GM18907 (cell line): ENCODE measurements at regions not wholly inside any gene's neighbourhood (a gene's known extent, or its start where the extent isn't known, plus 50 kb on each side); places are given as distances from the start of the nearest gene placed in this dataset.

Source experiments
- ATAC-seq: cut with Tn5 transposase; IDR thresholded peaks from one replicate; pipeline ENCODE4 v1.9.1; 2021; ENCODE audit warnings: mild to moderate bottlenecking, moderate library complexity; ENCODE audit not compliant: unreplicated experiment

- ATAC-seq, result no peak
Measured at GRCh38 chr12:114902665-114903064, 218.7 kb upstream of the TBX3 start.

GRCh38 chr12:114901316-114901715, 217.3 kb upstream of the TBX3 start:
- ATAC-seq, result no peak

GRCh38 chr12:114898159-114898558, 214.2 kb upstream of the TBX3 start:
- ATAC-seq, result no peak

DNA sequence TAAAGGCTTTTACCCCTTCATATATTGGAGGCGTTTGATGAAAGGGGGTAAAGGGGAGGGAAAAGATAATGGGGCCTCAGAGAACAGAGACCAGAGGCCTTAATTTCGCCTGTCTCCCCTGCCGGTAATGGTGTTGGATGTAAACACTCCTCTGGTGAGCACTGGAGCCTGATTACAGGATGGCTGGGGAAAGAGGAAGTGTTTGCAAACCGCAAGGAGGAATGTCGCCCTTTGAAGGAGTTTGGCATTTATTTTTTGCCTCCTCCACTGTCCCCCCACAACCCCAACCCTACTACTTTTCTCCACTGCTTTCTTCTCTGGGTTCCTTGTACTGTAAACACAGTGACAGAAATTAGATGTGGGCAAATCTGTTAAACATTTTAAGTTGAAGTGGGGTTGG, 211.9 kb upstream of the TBX3 start:
- ATAC-seq, result no peak

DNA sequence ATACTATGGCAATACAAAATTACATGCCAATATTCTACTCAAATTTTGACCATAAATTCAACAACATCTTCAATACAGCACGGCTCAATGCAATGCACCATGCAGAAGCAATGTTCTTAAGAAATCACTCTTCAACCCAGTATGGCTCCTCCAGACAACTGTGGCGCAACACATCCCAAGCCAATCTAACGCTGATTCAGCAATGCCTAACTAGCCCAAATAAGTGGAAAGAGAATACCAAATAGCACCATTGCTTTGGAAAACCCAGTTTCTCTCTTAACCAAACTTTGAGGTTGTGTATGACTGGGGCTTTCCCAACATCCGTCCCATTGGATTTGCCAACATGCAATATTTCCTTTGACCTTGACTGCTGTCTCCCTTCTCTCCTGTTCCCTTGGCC, 211.1 kb upstream of the TBX3 start:
- ATAC-seq, result no peak

DNA sequence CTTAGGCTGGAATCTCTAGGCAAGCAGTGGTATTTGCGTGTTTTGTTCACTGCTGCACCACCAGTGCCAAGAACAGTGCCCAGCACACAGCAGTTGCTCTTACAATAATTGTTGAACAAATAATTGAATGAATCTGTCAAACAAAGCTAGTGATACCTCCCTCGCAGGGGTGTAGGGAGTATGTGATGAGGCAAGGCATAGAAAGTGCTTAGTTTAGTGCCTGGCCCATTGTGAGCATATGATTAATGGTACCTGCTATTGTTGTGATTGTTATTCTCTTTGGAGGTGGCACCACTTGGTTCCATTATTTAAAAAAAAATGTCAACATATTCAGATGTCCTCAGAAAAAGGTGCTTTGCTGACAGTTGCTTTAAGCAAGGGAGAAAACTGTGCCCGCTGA, 210.1 kb upstream of the TBX3 start:
- no peak for ATAC-seq

GRCh38 chr12:114888928-114889584, 205.1 kb upstream of the TBX3 start:
- no peak for ATAC-seq

GRCh38 chr12:114888448-114888847, 204.5 kb upstream of the TBX3 start:
- ATAC-seq, result no peak

- no peak for ATAC-seq
Measured at GRCh38 chr12:114885501-114885900, 201.5 kb upstream of the TBX3 start.

DNA sequence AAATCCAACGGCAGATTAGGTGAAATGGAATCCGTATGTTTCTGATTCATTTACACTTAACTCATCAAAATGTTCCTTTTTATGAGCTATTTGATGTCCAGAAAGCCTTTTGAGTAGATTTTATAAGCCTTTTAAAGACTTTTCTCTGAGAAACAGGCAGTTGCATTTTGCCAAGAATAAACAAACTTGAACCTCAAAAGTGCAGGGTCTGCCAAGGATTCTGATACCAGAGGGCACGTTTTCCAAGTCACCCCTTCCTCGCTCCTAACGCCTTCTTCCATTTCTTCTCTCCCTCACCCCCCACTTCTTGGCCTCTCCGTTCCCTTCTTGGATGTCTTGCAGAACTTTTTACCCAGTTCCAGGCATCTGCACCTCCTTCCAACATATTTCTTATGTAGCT, 200.6 kb upstream of the TBX3 start:
- no peak for ATAC-seq

DNA sequence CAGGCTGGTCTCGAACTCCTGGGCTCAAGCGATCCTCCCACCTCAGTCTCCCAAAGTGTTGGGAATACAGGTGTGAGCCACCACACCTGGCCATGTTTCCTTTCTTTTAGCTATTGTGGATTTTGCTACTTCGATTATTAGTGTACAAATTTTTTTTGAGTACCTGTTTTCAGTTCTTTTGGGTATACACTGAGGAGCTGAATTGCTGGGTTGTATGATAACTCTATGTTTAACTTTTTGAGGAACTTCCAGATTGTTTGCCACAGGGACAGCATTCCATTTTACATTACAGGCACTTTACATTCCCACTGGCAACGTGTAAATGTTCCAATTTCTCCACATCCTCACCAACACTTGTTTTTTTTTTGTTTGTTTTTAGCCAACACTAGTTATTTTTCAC, 198.1 kb upstream of the TBX3 start:
- no peak for ATAC-seq

DNA sequence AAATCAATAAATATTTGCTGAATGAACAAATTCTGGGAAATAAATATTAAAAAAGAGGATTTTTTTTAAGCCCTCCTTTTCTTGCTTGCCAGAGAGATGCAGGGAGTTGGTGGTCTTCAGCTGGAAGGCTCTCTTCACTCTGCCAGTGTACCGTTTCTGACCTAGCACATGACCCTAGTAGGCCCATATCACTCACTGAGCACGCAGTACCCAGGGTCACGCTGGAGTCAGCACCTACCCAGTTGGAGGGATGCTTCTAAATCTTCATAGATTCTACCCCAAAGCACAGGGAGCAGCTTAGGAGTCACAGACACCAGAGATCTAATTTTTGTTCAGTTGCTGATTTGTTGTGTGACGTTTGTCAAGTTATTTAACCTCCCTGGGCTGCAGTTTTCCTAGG, 195.4 kb upstream of the TBX3 start:
- ATAC-seq, result no peak

GRCh38 chr12:114878781-114879180, 194.8 kb upstream of the TBX3 start:
- ATAC-seq, result no peak

DNA sequence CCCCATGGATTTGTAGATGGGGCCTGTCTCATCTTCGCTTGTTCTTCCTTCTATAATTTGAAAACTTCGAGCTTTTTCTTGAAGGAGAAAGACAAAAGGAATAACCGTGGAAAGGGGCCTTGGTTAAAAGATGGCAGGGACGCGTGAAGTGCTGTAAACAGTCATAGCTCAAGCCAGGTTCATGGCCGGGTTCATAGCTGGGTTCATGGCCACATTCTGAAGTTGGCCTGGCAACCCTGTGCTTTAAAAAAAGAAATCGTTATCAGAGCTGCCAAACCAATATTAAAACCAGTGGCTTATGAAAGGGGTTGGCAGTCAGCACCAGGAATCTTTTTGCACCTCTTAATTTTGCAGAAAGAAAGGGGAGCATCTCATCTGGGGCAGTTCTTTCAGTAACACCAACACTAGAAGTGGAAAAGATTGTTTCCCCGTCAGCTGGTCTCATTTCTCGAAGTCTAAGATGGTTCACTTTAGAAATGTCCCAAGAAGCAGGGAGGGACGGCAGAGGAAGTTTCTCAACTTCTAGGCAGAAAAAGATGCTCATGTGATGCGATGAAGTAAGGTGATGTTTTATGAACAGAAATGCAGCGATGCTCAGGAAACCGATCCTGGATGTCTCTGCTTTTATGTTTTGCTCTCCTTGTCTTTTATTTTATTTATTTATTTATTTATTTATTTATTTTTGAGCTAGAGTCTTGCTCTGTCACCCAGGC, 193.1 kb upstream of the TBX3 start:
- ATAC-seq, result no peak

GRCh38 chr12:114875313-114875712, 191.3 kb upstream of the TBX3 start:
- ATAC-seq, result no peak

GRCh38 chr12:114873656-114874055, 189.7 kb upstream of the TBX3 start:
- no peak for ATAC-seq

DNA sequence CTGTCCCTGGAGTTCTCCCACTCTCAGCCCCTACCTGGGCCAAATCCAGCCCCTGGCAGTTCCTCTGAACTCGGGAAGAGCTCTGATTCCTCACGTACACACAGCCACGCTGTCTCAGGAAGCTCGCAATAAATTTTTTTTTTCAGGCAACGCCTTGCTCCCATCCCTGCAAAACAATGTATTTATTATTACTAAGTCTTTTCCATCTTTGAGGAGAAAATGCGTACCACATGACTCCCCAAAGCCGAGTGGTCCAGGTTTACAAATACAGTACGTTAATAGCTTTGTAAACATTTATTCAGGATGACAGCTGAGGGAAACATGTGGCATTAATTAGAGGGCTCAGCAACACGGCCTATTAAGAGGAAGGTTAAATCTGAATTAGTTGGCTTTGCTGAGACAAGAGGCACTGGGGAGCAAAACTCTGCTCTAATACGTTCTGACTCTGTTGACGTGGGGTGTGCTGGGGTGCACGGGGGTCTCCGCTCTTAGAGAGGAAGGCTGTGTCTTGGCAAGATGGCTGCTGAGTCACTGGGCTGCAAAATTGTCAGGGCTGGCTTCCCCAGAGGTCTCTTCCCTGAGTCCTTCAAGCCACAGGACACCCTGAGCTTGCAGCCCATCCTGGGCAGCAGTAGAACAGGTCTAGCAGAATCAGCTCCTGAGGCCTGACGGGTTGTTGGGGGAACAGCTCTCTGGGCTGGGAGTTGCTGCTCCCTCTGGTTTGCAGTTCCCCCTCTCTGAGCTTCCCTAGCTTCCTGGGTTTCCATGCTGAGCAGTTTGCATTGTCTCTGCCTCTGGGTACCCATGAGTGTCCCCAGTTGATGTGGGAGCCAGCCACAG, 185.2 kb upstream of the TBX3 start:
- no peak for ATAC-seq

DNA sequence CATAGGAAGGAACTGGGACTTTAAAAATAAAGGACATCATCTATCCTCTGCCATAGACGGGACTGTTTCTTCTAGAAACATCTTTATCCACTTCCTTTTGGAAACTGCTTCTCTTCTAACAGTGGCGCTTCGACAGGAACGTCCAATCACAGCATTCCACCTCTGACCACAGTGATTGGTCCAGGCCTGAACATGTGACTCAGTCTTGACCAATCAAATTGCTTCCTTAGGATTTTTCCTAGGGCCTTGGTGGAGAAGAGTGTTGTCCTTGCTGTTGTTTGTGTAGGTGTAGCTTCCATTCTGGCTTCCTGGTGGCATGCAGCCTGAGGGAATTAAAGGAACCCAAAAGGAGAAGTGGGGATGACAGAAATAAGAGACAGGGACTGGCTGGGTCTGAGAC, 182.4 kb upstream of the TBX3 start:
- ATAC-seq, result no peak

GRCh38 chr12:114864837-114865551, 181.0 kb upstream of the TBX3 start:
- no peak for ATAC-seq

DNA sequence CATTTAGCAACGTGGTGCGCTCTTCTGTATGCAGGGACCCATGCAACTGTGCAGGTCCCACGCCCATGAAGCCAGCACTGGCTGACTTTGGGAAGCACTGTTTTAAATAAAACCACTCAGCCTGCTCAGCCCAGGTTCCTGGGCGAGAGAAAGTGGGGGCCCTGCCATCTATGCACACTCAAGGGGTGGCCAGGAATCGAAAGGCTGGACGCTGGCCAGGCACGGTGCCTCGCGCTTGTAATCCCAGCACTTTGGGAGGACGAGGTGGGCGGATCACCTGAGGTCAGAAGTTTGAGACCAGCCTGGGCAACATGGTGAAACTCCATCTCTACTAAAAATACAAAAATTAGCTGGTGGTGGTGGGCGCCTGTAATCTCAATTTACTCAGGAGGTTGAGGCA, 179.9 kb upstream of the TBX3 start:
- no peak for ATAC-seq

- ATAC-seq, result no peak
Measured at GRCh38 chr12:114860969-114861368, 177.0 kb upstream of the TBX3 start.
